HG03025 (cell line): ENCODE measurements at regions not wholly inside any gene's neighbourhood (a gene's known extent, or its start where the extent isn't known, plus 50 kb on each side); places are given as distances from the start of the nearest gene placed in this dataset.

Experiments
- ATAC-seq: cut with Tn5 transposase; IDR thresholded peaks from one replicate; pipeline ENCODE4 v1.9.1; 2021; ENCODE audit warnings: mild to moderate bottlenecking, moderate library complexity; ENCODE audit not compliant: unreplicated experiment, low FRiP score

DNA sequence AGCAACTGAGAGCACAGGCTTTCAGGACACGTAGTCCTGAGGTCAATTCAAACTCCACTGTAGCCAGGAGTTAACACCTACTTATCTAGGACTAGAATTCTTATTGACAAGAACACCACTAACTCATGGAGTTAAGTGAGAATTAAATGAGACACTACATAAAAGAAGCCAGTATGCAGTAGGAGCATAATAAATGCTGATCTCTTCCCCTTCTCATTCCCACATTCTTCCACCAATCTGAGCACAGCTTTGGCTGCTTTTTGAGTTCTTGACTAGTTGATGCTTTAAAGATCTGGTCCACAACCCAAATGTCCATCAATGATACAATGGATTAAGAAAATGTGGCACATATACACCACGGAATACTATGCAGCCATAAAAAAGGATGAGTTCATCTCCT lies 55.2 kb downstream of the TTC32 start:
- no peak for ATAC-seq

DNA sequence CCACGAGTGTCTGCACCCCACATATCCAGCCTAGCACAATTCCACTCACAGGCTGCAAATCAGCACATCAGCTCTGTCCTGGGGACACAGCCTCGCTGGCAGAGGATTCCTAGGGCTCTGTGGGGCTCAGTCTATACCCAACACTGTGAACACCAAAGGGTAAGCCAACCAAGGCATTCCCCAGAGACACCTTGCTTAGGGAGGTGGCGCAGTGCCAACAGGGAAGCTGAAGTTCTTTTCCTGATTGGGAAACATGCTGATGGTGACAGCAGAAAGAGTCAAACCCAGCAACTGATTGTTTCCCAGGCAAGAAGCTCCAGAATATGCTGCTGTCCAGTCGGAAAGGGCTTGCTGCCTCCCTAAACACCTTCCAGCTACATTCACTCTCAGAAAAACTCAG lies 55.8 kb downstream of the TTC32 start:
- ATAC-seq = no peak

GRCh38 chr2:19845323-19845920 lies 56.4 kb downstream of the TTC32 start:
- ATAC-seq = no peak

DNA sequence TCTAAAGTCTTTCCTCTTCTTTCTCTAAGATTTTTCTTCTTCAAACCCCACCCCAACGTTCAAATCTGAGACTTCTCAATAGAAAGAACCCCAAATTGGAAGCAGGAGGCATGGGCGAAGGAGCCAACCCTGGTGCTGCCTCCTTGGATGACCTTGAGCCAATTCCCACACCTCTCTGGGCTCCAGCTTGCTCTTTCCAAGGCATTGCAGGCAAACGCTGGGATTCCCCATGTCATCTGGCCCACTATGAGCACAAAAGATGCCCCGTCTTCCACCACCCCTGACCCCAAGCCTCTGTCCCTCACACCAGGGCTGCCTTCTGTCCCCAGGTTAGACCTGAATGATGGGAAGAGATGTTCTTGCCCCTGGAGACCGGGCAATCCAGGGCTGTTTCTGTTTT lies 57.0 kb downstream of the TTC32 start:
- ATAC-seq = no peak

DNA sequence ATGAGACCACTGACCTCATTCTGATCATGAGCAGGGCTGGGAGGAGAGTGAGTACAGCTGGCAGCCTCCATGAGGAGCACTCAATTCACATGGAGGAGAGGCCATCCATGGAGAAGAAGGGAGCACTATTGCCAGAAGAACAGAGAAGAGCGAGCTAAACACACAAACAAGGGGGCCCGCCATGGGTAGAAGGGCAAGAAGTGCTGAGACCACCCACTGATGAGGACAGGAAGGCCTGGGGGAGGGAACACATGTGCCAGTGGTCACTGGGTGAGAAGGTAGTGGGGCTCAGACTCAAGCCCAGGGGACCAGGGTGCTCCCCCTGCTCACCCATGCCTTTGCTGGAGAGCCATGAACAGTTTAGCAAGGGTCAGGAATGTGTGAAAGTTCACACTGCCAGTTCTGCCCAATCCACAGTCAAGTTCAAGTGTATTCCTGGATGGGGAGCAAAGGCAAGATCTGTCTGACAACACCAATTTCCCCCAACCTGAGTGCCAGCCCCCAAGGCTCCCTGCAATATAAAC lies 57.7 kb downstream of the TTC32 start:
- ATAC-seq = no peak

DNA sequence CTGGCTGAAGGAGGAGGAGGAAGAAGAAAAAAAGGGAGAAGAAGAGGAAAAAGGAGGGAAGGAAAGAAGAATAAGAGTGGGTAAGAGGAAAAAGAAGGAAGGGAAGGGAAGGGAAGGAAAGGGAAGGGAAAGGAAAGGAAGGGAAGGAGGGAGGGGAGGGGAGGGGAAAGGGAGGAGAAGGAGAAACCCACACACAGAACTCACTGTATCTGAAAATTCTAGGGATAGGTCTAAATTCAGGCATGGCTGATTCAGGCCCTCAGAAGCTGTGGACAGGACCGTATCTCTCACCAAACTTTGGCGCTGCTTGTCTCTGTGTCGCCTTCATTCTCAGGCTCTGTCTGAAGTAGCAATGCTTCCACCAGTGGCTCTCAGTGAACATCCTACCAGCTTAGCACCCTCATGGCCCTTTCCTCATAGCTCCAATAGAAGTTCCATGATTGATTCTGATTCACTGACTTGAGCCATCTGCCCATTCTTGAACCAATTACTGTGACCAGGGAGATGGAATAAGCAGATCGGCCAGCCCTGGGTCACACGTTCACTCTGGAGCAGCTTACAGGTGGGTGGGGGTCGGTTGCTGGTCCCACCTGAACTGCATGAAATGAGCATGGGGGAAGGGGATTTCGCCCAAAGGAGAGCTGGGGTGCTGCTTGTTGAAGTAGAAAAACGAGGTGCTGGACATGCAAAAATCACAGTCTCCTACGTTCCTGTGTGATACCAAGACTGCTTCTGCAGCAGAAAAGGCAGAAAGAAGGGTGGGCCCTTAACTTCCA lies 59.7 kb downstream of the TTC32 start:
- no peak for ATAC-seq

- ATAC-seq = no peak
Measured at GRCh38 chr2:19839438-19839837, 62.3 kb downstream of the TTC32 start.

- no peak for ATAC-seq
Measured at GRCh38 chr2:19838616-19839015, 63.2 kb downstream of the TTC32 start.

DNA sequence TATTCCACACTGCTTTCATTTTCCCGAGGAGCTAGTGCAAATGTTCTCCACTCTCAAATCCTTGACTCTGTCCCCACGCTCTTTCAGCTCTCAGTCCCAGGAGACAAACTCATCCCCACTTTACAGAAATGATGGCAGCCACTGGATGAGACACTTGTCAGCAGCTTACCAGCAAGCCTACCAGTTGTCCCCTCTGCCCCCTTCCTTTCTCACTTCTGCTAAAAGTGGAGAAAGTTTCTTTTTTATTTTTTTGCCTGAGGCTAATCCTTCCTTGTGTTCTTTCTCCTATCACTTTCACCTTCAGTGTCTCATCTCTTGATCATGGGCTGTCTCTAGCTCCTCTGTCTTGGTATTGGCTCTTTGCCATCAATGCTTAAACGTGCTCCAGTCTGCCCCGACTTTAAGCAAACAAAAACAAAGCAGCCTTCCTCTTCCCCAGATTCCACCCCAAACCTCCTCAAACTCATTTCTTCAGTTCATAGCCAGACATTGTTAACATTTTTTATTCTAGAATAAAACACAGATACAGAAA lies 64.5 kb downstream of the TTC32 start:
- ATAC-seq = no peak

- ATAC-seq = no peak
Measured at GRCh38 chr2:19835781-19836281, 66.0 kb downstream of the TTC32 start.

DNA sequence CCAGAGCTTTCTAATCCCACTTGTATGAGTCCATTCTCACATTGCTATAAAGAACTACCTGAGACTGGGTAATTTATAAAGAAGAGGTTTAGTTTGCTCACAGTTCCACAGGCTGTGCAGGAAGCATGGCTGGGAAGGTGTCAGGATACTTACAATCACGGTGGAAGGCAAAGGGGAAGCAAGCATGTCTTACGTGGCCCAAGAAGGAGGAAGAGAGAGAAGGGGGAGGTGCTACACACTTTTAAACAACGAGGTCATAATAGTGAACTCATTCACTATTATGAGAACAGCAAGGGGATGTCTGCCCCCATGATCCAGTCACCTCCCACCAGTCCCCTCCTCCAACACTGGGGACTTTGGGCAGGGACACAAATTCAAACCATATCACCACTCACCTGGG lies 67.8 kb downstream of the TTC32 start:
- ATAC-seq = no peak

DNA sequence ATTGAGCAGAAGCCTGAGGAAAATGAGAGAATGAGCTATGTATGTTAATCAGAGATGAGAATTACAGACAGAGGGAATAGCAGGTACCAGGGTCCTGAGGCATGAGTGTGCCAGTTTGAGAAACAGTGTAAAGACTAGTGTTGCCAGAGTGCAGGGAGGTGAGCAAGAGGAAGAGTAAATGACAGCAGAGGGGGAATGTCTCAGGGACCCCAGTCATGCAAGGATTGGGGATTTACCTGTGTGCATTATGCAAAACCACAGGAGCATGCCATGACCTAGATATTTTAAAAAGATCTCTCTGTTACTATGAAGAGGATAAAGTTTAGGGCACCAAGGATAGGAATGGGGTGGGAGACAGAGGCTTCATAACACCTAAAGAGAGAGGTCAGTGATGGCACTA lies 72.1 kb downstream of the TTC32 start:
- no peak for ATAC-seq

DNA sequence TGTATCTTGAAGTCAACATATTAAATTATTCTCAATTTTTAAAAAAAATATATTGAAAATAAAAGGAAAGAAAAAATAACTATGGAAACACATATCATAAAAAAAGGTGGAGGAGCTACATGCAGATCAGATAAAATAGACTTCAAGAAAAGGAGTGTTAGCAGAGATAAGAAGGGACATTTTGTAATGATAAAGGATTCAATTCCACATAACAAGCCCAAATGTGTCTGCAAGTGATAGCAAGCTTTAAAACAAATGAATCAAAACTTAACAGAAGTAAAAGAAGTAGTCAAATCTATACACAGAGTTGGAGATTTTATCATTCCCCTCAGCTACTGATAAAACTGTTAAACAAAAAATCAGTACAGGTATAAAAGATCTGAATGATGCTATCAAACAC lies 74.9 kb downstream of the TTC32 start:
- ATAC-seq = no peak

GRCh38 chr2:19823507-19823906 lies 78.3 kb downstream of the TTC32 start:
- no peak for ATAC-seq

GRCh38 chr2:19819097-19820065 lies 82.4 kb downstream of the TTC32 start:
- no peak for ATAC-seq

DNA sequence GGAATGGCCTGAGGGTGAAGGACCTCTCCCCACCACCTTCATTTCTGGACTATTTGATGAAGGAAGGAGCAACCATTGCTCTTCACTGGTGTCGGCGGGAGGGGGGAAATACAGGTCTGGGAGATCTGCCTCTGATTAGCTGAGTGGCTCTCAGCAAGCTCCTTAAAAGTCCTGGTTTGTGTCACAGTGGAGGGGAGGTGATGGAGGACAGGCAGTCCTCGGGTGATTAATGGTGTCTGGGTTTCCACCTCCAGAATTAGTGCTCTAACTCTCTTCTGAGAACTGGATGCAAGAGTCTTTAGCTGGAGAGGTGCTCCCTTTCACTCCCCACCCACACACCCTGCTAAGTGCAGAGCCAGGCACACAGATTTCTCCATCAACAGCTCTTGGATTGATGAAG lies 83.2 kb downstream of the TTC32 start:
- ATAC-seq = no peak

DNA sequence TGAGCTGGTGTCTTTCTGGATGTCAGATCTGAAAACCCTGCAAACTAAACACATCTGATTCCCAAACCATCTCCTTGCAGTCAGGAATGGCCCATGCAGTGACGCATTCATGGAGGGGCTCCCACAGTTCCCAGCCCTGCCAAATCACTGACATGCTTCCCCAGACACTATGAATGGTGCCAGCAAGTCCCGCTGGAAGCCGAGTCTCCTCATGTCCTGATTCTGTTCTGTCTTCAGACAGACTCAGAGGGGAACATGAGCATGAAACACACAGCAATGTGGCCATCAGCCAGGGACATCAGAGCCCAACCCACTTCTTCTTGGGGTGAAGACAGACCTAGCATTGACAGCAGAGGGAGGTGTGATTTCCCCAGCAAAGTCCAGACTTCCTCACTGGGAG lies 83.7 kb downstream of the TTC32 start:
- no peak for ATAC-seq

GRCh38 chr2:19815746-19816145 lies 86.0 kb downstream of the TTC32 start:
- no peak for ATAC-seq

DNA sequence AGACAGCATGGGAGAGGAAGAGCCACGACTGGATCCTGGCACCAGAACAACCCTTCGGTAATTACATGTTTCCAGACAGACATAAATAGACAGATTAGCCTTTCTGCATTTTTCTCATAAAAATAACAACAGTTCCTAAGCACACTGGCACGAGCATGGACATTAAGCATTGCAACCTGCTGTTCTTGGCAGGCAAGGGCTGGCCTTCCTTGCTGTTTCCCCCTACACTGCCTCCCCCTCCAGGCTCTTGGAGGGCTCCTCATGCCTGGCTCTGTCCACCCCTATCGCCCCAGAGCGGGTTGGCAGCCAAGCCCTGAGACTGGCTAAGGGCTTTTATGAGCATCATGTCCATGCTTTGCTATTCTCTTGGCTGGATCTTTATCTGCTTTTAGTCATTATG lies 89.6 kb downstream of the TTC32 start:
- ATAC-seq = no peak

DNA sequence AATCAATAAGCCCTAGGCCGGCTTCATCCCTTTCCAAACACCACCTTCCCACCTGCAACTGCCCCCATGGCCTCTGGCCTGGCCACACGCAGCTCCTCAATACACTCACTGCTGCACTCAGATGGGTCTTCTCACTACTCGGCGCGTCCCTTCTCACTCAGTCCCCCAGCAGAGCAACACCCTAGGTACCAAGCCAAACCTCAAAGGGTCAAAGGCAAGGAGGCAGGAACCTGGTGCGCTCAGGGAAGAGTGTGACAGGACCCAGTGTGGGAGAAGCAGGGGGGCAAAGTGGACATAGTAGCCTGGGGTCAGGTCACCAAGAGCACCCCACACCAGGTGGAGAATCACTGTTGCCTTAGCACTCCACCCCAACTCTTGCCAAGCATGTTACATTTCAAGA lies 90.6 kb downstream of the TTC32 start:
- no peak for ATAC-seq

- ATAC-seq = no peak
Measured at GRCh38 chr2:19810637-19811036, 91.1 kb downstream of the TTC32 start.
